ENCODE measurements at regions not wholly inside any gene's neighbourhood (a gene's known extent, or its start where the extent isn't known, plus 50 kb on each side); places are given as distances from the start of the nearest gene placed in this dataset.

DNA sequence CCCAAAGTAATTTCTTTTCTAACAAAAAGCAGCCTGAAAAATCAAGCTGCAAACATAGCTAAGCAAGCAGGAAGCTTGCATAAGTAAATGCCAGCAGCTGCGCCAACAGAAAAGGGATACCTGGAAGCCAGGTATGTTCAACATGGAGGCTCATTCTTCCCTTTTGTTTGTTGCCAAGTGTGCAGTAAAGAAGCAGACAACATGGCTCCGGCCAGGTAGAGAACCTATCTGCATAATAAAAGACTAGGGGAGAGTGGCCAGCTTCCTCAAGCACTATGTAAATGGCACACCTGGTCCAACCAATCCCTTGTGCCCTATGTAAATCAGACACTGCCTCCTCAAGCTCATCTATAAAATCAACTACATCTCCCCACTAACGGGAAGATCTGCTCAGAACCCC, 1407.0 kb downstream of the CDH11 start:
- H3K9me3 ChIP-seq: no peaks in the 10 kb centered on the region

DNA sequence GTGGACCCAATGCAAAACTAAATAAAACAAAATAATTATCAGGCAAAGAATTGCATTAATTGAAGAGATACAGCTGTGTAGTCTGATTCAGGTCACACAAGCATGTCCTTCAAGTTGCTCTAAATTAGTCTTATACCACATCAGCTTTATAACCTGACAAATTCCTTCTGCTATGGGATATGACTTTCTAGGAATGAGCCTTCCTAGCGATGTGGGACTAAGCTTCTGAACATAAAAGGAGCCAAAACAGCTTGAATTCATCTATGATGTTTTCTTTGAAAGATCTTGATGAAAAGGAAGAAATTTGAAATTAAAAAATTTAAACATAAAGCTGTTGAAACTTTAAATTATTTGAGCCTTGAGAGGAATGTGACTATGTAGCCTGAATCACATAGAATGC, 1409.1 kb downstream of the CDH11 start:
- WGBS, 4 donors: 84 to 91% (median 86%) methylated on average over 1 of the region's 1 CpG
- no peak for DNase-seq
- TF ChIP-seq, protein P1, sequence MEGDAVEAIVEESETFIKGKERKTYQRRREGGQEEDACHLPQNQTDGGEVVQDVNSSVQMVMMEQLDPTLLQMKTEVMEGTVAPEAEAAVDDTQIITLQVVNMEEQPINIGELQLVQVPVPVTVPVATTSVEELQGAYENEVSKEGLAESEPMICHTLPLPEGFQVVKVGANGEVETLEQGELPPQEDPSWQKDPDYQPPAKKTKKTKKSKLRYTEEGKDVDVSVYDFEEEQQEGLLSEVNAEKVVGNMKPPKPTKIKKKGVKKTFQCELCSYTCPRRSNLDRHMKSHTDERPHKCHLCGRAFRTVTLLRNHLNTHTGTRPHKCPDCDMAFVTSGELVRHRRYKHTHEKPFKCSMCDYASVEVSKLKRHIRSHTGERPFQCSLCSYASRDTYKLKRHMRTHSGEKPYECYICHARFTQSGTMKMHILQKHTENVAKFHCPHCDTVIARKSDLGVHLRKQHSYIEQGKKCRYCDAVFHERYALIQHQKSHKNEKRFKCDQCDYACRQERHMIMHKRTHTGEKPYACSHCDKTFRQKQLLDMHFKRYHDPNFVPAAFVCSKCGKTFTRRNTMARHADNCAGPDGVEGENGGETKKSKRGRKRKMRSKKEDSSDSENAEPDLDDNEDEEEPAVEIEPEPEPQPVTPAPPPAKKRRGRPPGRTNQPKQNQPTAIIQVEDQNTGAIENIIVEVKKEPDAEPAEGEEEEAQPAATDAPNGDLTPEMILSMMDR (IDR thresholded peaks at IDR 0.05): no peak
- TF ChIP-seq POLR2A (IDR thresholded peaks at IDR 0.05): no peak
- intact Hi-C loops (cut with DNase I): no loop called here
- no peak overlapping the region for H3K4me3 ChIP-seq
- no peak overlapping the region for H3K27ac ChIP-seq
- ATAC-seq: no peak
- no peaks in the 10 kb centered on the region for H3K9me3 ChIP-seq
- H3K36me3 ChIP-seq: no peaks in the 10 kb centered on the region
- H3K4me1 ChIP-seq: no peaks in the 10 kb centered on the region
- no peaks in the 10 kb centered on the region for H3K27me3 ChIP-seq

More for the DNA sequence above, 1407.0 kb downstream of the CDH11 start:
- Histone ChIP-seq H3K36me3 (no peaks in the 10 kb centered on the region), H3K4me1 (no peaks in the 10 kb centered on the region), H3K4me3 (no peak overlapping the region), H3K27ac (no peak overlapping the region), H3K27me3 (no peaks in the 10 kb centered on the region)
- DNase-seq (no peak), ATAC-seq (no peak)
- WGBS, 4 donors: 76 to 89% (median 87%) methylated on average over 3 of the region's 3 CpGs
- intact Hi-C loops (cut with DNase I): no loop called here
- no peak for TF ChIP-seq POLR2A (IDR thresholded peaks at IDR 0.05)
- TF ChIP-seq, protein P1 (IDR thresholded peaks at IDR 0.05): no peak

DNA sequence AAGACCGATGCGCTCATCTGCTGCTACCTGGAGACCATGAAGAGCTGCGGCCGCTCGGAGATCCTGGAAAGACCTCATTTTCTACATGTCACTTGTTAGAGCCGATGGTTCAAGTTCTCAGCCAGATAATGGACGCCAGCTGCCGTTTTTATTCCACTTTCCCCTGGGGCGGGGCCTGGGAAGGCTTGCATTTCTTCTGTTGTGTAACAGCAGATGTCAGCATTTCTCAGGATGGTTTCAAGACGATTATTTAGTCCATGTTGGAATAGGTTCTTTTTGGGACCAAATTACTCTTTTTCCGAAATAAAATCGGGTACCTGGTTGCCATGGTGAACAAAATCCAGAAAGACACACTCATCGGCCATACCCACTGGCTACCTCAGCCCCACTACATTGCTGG, 1418.3 kb downstream of the CDH11 start:
- intact Hi-C loops (cut with DNase I): no loop called here
- 83 to 85% (median 84%) methylated on average over 13 of the region's 13 CpGs for WGBS, 4 donors

DNA sequence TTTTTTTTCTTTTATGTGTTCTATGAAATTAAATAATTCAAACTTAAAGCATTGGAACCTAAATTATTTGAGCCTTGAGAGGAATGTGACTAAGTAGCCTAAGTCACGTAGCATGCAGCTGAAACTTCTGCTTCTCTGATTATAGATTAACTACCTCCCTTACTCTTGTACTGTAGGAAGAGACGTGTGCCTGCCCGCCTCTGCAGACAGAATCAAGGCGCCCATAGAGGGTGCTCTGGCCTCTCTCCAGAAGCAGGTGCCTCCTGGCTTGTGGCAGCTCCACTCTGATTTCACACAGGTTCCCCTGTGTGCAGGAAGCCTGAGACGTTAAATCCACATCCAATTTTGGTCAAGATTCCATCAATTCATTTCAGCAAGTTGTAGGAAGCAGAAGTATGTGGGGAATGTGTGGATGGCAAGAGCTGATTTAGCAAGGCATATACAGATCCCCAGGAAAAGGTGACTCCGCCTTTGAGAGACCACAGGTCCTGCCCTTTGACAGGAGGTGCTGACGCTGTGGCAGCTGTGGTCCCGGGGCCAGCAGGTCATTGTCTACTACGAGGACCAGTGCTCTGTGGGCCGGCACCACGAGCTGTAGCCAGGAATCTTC, 1418.8 kb downstream of the CDH11 start:
- H3K36me3 ChIP-seq: no peaks in the 10 kb centered on the region
- TF ChIP-seq, protein P1 (IDR thresholded peaks at IDR 0.05): no peak
- TF ChIP-seq POLR2A (IDR thresholded peaks at IDR 0.05): no peak
- no peaks in the 10 kb centered on the region for H3K9me3 ChIP-seq
- no peak overlapping the region for H3K27ac ChIP-seq
- H3K4me3 ChIP-seq: no peak overlapping the region
- intact Hi-C loops (cut with DNase I): no loop called here
- no peak for ATAC-seq
- no peaks in the 10 kb centered on the region for H3K4me1 ChIP-seq
- H3K27me3 ChIP-seq: no peaks in the 10 kb centered on the region
- 51 to 68% (median 56%) methylated on average over 11 of the region's 11 CpGs for WGBS, 4 donors
- DNase-seq: peak in 1 of 5 donors; percentile 25

More for the DNA sequence above, 1418.3 kb downstream of the CDH11 start:
- no peak overlapping the region for H3K4me3 ChIP-seq
- DNase-seq: no peak
- H3K4me1 ChIP-seq: no peaks in the 10 kb centered on the region
- ATAC-seq: no peak
- H3K27ac ChIP-seq: no peak overlapping the region
- H3K9me3 ChIP-seq: no peaks in the 10 kb centered on the region
- TF ChIP-seq POLR2A (IDR thresholded peaks at IDR 0.05): no peak
- TF ChIP-seq, protein P1 (IDR thresholded peaks at IDR 0.05): no peak
- H3K36me3 ChIP-seq: no peaks in the 10 kb centered on the region
- no peaks in the 10 kb centered on the region for H3K27me3 ChIP-seq
